ENCODE measurements at regions not wholly inside any gene's neighbourhood (a gene's known extent, or its start where the extent isn't known, plus 50 kb on each side); places are given as distances from the start of the nearest gene placed in this dataset.

DNA sequence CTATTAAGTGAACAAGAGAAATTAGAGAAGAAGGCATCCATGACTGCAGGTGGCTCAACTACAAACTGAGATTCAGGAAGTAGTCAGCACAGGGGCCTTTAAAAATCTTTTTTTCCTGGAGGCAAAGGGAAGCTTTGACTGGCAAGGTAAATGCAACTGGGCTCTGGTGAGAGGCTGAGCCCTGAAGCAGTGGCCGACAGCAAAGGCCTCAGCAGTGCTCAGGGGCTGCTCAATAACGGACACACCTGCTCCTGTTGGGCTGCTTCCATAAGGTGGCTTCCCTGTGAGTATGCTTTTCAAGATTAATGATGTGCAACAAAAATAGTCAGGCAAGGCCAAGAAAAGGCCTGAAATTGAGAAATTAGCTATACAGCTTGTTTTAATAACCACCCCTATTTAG is 134.2 kb upstream of the RGMB start:
- H3K36me3 Mint-ChIP-seq (ENCODE audit: insufficient read depth in 2 of 2), result no peaks in the 10 kb centered on the region
- peaks cover 20% of the 10 kb centered on the region for H3K27me3 Mint-ChIP-seq (ENCODE audit: low read depth)
- no peaks in the 10 kb centered on the region for H3K9me3 Mint-ChIP-seq
- no peak for ATAC-seq (replicated peaks in 1 of 2)
- no peak overlapping the region for H3K4me3 Mint-ChIP-seq
- H3K27ac Mint-ChIP-seq, result no peak overlapping the region
- DNase-seq, result no peak
- no peaks in the 10 kb centered on the region for H3K4me1 Mint-ChIP-seq (ENCODE audit: low read depth)

DNA sequence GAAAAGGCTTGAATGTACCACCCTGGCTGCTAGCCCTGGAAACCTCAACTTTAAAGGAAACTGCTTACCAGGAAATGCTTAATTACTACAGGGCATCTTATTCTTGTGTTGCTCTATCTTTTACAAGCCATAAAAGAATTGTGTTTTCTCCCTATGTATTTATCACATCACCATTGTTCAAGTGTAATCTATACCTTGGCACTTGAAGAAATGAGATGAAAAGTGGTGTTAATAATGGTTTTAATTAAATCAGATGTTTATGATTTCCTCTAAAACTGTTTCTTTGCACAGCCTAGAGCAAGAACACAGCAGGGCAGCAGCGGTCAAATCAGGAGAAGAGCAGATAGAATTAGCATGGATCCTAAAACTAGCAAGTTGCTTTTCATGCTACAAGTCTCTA is 131.8 kb upstream of the RGMB start:
- Mint-ChIP-seq H3K4me1 (ENCODE audit: low read depth) (no peaks in the 10 kb centered on the region), H3K27me3 (ENCODE audit: low read depth) (peaks cover 5% of the 10 kb centered on the region), H3K4me3 (no peak overlapping the region), H3K27ac (no peak overlapping the region), H3K36me3 (ENCODE audit: insufficient read depth in 2 of 2) (no peaks in the 10 kb centered on the region), H3K9me3 (no peaks in the 10 kb centered on the region)
- ATAC-seq (replicated peaks in 1 of 2) (no peak), DNase-seq (no peak)

GRCh38 chr5:98643569-98643968 is 129.9 kb upstream of the RGMB start:
- Mint-ChIP-seq H3K27me3 (ENCODE audit: low read depth) (peaks cover 5% of the 10 kb centered on the region), H3K4me1 (ENCODE audit: low read depth) (no peaks in the 10 kb centered on the region), H3K9me3 (no peaks in the 10 kb centered on the region), H3K27ac (no peak overlapping the region), H3K4me3 (no peak overlapping the region), H3K36me3 (ENCODE audit: insufficient read depth in 2 of 2) (no peaks in the 10 kb centered on the region)
- DNase-seq (no peak), ATAC-seq (replicated peaks in 1 of 2) (no peak)

DNA sequence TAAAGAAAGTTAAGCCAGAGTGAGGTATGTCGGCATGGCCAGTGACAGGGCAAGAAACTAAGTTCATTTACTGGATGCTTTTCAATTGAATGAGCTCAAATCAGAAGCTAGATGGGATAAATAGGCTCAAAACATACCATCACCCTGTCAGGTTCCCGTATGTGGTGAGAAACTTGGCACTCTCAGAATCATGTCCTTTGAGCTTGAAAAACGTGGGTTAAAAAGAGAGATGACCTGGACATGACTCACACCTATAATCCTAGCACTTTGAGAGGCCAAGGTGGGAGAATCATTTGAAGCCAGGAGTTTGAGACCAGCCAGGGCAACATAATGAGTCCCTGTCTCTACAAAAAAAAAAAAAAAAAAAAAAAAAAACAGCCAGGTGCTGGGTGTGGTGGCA is 121.7 kb upstream of the RGMB start:
- DNase-seq (no peak), ATAC-seq (replicated peaks in 1 of 2) (no peak)
- H3K36me3 Mint-ChIP-seq (ENCODE audit: insufficient read depth in 2 of 2), result no peaks in the 10 kb centered on the region
- no peak overlapping the region for H3K27ac Mint-ChIP-seq
- no peaks in the 10 kb centered on the region for H3K27me3 Mint-ChIP-seq (ENCODE audit: low read depth)
- H3K9me3 Mint-ChIP-seq, result no peaks in the 10 kb centered on the region
- H3K4me1 Mint-ChIP-seq (ENCODE audit: low read depth), result no peaks in the 10 kb centered on the region
- no peak overlapping the region for H3K4me3 Mint-ChIP-seq

- Mint-ChIP-seq H3K27ac (no peak overlapping the region), H3K27me3 (ENCODE audit: low read depth) (no peaks in the 10 kb centered on the region), H3K9me3 (no peaks in the 10 kb centered on the region), H3K36me3 (ENCODE audit: insufficient read depth in 2 of 2) (no peaks in the 10 kb centered on the region), H3K4me1 (ENCODE audit: low read depth) (no peaks in the 10 kb centered on the region), H3K4me3 (no peak overlapping the region)
- ATAC-seq (replicated peaks in 1 of 2), result no peak
- no peak for DNase-seq
Observed at GRCh38 chr5:98656125-98656795, 117.2 kb upstream of the RGMB start.

GRCh38 chr5:98656796-98657195 is 116.7 kb upstream of the RGMB start:
- Mint-ChIP-seq H3K27ac (no peak overlapping the region), H3K36me3 (ENCODE audit: insufficient read depth in 2 of 2) (no peaks in the 10 kb centered on the region), H3K4me1 (ENCODE audit: low read depth) (no peaks in the 10 kb centered on the region), H3K27me3 (ENCODE audit: low read depth) (no peaks in the 10 kb centered on the region), H3K4me3 (no peak overlapping the region), H3K9me3 (no peaks in the 10 kb centered on the region)
- no peak for ATAC-seq (replicated peaks in 1 of 2)
- no peak for DNase-seq

DNA sequence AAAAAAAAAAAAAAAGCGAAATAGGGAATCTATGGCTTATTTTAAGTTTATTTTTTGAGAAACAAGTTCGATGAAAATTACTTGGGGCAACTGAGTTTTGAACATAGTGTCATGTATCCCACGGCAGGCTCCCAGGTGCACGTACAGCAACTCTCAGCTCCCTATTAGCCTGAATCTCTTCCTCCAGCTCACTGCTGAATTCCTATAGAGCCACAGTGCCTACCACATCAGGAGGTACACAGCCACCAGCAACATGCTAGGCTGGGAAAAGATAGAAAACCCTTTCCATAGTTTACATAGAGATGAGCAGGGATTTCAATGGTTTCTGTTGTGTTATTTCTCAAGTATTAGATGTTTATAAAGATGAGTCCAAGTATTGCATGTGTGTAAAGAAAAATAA is 115.9 kb upstream of the RGMB start:
- Mint-ChIP-seq H3K4me1 (ENCODE audit: low read depth) (no peaks in the 10 kb centered on the region), H3K27ac (no peak overlapping the region), H3K27me3 (ENCODE audit: low read depth) (no peaks in the 10 kb centered on the region), H3K4me3 (no peak overlapping the region), H3K36me3 (ENCODE audit: insufficient read depth in 2 of 2) (no peaks in the 10 kb centered on the region), H3K9me3 (no peaks in the 10 kb centered on the region)
- no peak for DNase-seq
- no peak for ATAC-seq (replicated peaks in 1 of 2)

GRCh38 chr5:98663521-98663920 is 109.9 kb upstream of the RGMB start:
- Mint-ChIP-seq H3K27me3 (ENCODE audit: low read depth) (no peaks in the 10 kb centered on the region), H3K4me1 (ENCODE audit: low read depth) (no peaks in the 10 kb centered on the region), H3K36me3 (ENCODE audit: insufficient read depth in 2 of 2) (no peaks in the 10 kb centered on the region), H3K9me3 (peaks cover 0 to 2% of the 10 kb centered on the region in 2 donors), H3K27ac (no peak overlapping the region), H3K4me3 (no peak overlapping the region)
- DNase-seq (no peak), ATAC-seq (replicated peaks in 1 of 2) (no peak)

DNA sequence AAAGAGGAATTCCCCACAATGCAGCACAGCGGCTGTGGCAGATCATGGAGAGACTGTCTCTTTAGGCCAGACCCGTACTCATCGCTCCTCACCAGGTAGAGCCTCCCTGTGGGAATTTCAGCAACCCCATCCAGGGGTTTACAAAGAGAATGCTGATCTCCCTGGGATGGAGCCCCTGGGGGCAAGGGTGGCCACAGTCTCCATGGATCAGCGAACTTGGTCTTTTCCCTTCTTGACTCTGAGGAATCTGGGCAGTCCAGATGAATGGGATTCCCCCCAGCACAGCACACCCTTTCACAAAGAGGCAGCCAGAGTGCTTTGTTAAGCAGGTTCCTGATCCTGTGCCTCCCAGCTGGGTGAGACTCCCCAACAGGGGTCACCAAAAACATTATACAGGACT is 108.7 kb upstream of the RGMB start:
- Mint-ChIP-seq H3K9me3 (peaks cover 1 to 2% of the 10 kb centered on the region in 2 donors), H3K4me1 (ENCODE audit: low read depth) (no peaks in the 10 kb centered on the region), H3K4me3 (no peak overlapping the region), H3K27me3 (ENCODE audit: low read depth) (no peaks in the 10 kb centered on the region), H3K27ac (no peak overlapping the region), H3K36me3 (ENCODE audit: insufficient read depth in 2 of 2) (no peaks in the 10 kb centered on the region)
- ATAC-seq (replicated peaks in 1 of 2) (no peak), DNase-seq (no peak)

GRCh38 chr5:98679963-98680362 is 93.5 kb upstream of the RGMB start:
- H3K36me3 Mint-ChIP-seq (ENCODE audit: insufficient read depth in 2 of 2), result no peaks in the 10 kb centered on the region
- H3K27me3 Mint-ChIP-seq (ENCODE audit: low read depth), result no peaks in the 10 kb centered on the region
- no peak for ATAC-seq (replicated peaks in 1 of 2)
- no peak for DNase-seq
- H3K4me1 Mint-ChIP-seq (ENCODE audit: low read depth), result no peaks in the 10 kb centered on the region
- H3K4me3 Mint-ChIP-seq, result no peak overlapping the region
- H3K27ac Mint-ChIP-seq, result no peak overlapping the region
- H3K9me3 Mint-ChIP-seq, result peaks cover 2 to 3% of the 10 kb centered on the region in 2 donors

GRCh38 chr5:98690002-98690401 is 83.5 kb upstream of the RGMB start:
- H3K27ac Mint-ChIP-seq, result no peak overlapping the region
- H3K9me3 Mint-ChIP-seq, result peaks cover 7 to 14% of the 10 kb centered on the region in 2 donors
- no peak for DNase-seq
- no peaks in the 10 kb centered on the region for H3K27me3 Mint-ChIP-seq (ENCODE audit: low read depth)
- no peak for ATAC-seq (replicated peaks in 1 of 2)
- H3K4me1 Mint-ChIP-seq (ENCODE audit: low read depth), result no peaks in the 10 kb centered on the region
- H3K4me3 Mint-ChIP-seq, result no peak overlapping the region
- no peaks in the 10 kb centered on the region for H3K36me3 Mint-ChIP-seq (ENCODE audit: insufficient read depth in 2 of 2)

- H3K36me3 Mint-ChIP-seq (ENCODE audit: insufficient read depth in 2 of 2), result no peaks in the 10 kb centered on the region
- H3K9me3 Mint-ChIP-seq, result peaks cover 5 to 7% of the 10 kb centered on the region in 2 donors
- DNase-seq (no peak), ATAC-seq (replicated peaks in 1 of 2) (no peak)
- H3K27me3 Mint-ChIP-seq (ENCODE audit: low read depth), result no peaks in the 10 kb centered on the region
- H3K4me1 Mint-ChIP-seq (ENCODE audit: low read depth), result no peaks in the 10 kb centered on the region
- H3K4me3 Mint-ChIP-seq, result no peak overlapping the region
- no peak overlapping the region for H3K27ac Mint-ChIP-seq
Observed at GRCh38 chr5:98694902-98695301, 78.6 kb upstream of the RGMB start.

GRCh38 chr5:98698359-98698758 is 75.1 kb upstream of the RGMB start:
- H3K27me3 Mint-ChIP-seq (ENCODE audit: low read depth), result peaks cover 5% of the 10 kb centered on the region
- no peak overlapping the region for H3K4me3 Mint-ChIP-seq
- DNase-seq (no peak), ATAC-seq (replicated peaks in 1 of 2) (no peak)
- no peak overlapping the region for H3K27ac Mint-ChIP-seq
- H3K36me3 Mint-ChIP-seq (ENCODE audit: insufficient read depth in 2 of 2), result peaks cover 4% of the 10 kb centered on the region in 2 donors
- no peaks in the 10 kb centered on the region for H3K4me1 Mint-ChIP-seq (ENCODE audit: low read depth)
- H3K9me3 Mint-ChIP-seq, result peaks cover 9 to 10% of the 10 kb centered on the region in 2 donors

DNA sequence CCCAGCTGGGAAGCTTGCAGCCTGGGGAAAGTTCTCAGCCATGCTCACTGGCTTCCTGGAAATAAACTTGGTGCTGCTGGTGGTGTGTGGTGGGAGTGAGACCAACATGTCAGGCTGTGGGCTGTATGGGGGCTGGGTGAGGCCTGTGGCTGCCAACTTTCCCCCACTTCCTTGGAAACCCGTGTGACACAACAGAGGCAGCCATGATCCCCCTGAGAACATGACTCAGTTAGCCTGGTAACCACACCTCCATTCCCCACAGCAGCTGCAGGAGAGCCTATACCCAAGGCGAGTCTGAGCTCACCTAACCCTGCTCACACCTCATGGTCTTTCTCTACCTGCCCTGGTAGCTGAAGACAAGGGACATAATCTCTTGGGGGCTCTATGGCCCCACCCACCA is 72.7 kb upstream of the RGMB start:
- peaks cover 9 to 11% of the 10 kb centered on the region in 2 donors for H3K9me3 Mint-ChIP-seq
- no peak overlapping the region for H3K4me3 Mint-ChIP-seq
- peaks cover 5% of the 10 kb centered on the region for H3K27me3 Mint-ChIP-seq (ENCODE audit: low read depth)
- ATAC-seq (replicated peaks in 1 of 2) (no peak), DNase-seq (no peak)
- H3K4me1 Mint-ChIP-seq (ENCODE audit: low read depth), result no peaks in the 10 kb centered on the region
- peaks cover 4% of the 10 kb centered on the region in 2 donors for H3K36me3 Mint-ChIP-seq (ENCODE audit: insufficient read depth in 2 of 2)
- no peak overlapping the region for H3K27ac Mint-ChIP-seq
